HG03432 (cell line): ENCODE measurements at regions not wholly inside any gene's neighbourhood (a gene's known extent, or its start where the extent isn't known, plus 50 kb on each side); places are given as distances from the start of the nearest gene placed in this dataset.

Source experiments
- ATAC-seq: cut with Tn5 transposase; IDR thresholded peaks from one replicate; pipeline ENCODE4 v1.9.1; 2021; ENCODE audit warnings: mild to moderate bottlenecking, moderate library complexity; ENCODE audit not compliant: unreplicated experiment

DNA sequence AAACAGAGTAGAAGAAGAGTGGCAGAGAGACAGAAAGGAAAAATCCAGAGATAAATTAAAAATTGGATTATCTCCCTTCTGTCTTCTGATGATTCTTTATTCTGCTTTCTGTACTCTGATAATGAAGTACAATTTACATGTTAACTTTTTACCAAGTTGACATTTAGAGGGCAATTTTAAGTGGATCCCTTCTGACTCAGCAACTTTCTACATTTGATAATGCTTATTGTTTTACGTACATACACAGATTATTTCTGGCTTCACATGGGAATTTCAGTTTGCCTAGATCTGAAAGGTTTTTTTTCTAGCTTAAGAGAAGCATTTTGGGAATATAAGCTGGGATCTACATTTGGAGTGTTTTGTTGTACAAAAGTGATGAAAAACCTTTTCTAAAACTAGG is 491.3 kb downstream of the OTOL1 start:
- ATAC-seq: no peak

DNA sequence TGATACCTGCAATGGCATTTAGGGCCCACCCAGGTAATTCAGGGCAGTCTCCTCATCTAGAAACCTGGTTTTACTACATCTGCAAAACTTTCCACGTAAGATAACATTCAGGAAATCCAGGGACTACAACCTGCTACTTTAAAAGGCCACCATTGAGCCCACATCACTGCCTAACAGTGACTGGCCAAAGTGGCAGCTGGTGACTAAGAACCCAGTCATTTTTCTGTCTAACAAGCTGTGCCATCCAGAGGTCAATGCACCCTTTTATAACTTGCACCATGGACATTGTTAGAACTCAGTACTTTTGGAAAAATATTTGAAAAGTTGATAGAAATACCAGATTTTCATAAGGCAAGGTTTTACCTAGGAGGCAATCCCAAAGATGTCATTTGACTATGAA is 492.4 kb downstream of the OTOL1 start:
- no peak for ATAC-seq

DNA sequence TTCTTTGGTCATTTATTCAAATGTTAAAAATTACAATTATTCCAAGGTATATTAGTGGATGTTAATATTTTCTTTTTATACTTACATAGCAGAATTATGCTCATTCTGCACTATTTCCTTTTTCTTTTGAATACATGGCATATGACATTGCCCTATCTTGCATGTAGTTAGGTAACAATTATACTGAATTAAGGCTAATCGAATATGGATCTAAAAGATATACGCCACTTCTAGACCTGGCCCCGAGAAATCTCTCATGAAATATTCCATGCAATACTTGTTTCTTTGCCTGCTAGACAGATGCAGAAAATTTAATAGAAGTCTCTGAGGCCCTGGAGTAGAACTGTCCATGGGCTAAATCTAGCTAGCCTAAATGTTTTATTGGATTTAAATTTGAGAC is 493.4 kb downstream of the OTOL1 start:
- ATAC-seq: no peak

DNA sequence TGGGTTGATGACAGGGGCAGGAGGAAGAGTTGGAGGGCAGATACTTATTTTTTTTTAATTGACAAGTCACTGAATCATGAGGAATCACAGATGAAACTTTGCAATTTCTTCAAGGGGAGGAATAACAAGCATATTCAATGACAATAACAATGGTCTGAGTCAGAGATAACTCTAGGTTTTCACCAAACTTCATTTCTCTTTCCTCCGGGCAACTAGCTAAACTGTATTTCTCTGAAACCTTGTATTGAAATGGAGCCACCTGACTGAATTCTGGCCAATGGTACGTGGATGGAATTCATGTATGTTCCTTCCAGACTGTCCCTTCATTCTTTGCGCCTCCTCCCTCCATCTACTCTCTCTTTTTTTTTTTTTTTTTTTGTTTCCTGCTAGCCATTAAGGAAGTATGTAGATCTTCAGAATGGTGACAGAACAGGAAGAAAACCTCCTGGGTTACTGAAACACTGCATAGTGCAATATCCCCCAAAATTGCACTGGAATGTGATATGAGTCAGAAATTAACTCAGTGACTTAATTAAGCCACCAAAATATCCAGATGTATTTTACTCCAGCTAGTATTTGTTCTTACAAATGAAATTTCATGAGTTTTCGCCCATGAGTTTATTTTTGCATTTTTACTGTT is 495.4 kb downstream of the OTOL1 start:
- no peak for ATAC-seq

DNA sequence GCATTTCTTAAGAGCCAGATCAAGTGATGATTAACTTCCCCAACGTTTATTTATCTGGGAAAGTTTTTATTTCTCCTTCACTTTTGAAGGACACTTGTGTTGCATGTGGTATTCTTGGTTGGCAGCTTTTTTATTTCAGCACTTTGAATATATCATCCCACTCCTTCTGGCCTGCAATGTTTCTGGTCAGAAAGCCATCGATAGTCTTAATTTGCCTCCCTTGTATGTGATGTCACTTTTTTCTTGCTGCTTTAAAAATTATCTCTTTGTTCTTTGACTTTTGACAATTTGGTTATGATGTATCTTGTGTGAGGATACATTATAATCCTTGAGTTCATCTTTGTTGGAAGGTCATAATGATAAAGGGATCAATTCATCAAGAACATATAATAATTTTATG is 503.2 kb downstream of the OTOL1 start:
- ATAC-seq: no peak

DNA sequence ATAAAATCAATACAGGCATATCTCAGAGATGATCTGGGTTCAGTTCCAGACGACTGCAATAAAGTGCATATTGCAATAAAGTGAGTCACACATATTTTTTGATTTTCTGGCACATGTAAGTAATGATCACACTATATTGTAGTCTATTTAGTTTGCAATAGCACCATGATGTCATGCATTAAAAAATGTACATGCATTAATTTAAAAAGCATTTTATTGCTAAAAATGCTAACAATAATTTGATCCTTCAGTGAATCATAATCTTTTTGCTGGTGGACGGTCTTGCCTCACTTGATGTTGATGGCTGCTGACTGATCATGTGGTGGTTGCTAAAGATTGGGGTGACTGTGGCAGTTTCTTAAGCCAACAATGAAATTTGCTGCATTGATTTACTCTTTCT is 511.1 kb downstream of the OTOL1 start:
- ATAC-seq: no peak

DNA sequence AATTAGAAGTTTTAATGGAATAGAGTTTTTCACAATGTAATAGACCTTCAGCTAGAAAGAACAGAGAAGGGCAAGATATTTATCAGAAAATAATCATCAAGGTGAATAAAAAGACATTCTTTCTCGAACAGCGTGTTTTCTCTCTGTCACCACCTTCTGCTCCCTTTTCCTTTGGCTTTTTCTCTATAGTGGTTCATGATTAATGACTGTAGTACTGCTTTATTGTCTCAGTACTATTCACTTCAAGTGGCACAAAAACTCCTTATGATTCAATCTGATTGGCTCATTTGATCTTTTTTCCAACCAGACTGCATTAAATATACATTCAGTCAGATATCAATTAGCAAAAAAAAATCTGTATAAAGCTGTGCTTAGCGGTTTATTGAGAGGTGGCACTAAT is 516.0 kb downstream of the OTOL1 start:
- no peak for ATAC-seq

DNA sequence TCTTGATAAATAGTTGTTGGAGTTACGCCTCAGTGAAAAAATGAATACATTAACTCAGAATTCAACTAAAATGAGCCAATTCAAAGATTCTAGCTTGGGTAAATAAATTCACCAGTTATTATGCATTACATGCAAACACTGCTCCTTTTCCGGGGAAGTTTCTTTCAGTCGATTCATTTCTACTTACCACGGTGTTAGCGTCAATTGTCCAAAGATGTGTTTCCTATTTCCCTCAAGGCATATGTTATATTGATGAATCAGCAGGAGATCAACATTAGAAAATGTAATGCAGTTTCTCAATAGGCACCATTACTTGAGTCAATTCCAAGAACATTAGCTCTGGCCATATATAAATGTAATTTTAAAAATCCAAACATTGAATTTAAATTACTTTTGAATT is 517.7 kb downstream of the OTOL1 start:
- ATAC-seq: no peak

DNA sequence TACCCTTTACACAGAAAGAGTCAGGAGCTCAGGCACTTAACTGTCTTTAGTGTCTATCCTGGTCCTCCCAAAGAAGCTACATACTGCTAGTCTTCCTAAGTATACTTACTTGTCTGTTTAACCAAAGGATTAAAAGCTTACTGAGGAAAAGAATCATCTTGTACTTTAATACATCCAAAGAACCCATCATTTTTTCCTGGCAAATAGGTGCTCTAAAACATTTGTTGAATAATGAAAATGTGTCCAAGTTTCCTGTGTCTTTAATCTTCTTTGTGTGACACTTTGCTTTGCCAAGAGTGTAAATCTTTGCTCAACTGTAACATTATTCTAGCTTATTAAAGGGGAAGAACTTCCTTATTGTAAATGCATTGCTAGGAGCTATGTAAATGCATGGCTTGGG is 519.2 kb downstream of the OTOL1 start:
- no peak for ATAC-seq

DNA sequence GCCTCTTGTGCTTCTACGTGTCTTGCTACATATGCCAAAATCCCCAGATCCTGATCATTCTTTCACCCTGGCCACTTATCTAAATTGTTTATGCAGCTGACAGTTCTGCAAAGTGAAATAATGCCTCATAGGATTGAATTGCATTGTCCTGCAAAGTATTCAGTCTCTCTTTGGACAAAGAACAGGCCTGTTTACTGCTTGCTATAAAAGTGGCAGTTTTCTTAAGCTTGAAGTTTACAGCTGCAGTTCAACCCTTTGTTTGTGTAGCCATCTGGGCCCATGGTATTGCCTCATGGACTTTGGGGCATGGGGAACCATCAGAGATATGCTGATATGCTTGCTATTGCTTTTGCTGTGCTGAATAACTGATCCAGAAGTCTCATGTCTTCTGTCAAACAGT is 523.2 kb downstream of the OTOL1 start:
- ATAC-seq: no peak

DNA sequence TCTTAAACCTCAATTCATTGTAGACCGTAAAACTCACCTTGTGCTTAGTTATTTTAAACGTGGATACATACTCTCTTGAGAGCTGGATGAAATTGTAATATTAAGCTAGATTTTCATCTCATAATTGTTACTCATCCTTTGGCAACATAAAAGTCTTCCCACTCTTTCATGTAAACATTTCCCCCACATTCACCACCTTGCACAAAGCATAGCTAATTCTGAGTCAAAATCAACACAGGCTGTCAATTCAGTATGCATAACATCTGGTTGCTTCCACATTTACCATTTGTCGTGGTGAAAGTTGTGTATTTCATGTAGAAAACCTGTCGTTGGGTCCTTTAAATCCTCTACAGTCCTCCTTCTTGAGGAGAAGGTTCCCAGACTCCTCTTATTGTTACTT is 524.6 kb downstream of the OTOL1 start:
- no peak for ATAC-seq

DNA sequence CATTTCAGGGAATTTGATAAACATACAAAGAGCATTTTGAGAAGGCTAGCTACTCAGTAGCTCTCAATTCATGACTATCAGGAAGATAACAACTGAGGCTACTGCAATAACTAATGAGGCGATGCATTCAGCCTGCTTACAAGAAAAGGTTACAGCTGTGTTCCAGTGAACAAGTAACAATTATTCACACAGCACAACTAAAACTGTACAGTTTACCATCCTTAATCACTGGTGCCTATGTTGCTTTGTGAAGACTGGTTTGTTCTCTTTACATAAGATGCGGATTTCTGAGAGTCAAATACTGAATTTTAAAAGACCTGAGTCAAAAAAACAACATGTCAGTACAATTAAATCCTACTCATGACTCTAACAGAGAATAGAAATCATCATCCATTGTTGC is 526.3 kb downstream of the OTOL1 start:
- ATAC-seq: no peak

DNA sequence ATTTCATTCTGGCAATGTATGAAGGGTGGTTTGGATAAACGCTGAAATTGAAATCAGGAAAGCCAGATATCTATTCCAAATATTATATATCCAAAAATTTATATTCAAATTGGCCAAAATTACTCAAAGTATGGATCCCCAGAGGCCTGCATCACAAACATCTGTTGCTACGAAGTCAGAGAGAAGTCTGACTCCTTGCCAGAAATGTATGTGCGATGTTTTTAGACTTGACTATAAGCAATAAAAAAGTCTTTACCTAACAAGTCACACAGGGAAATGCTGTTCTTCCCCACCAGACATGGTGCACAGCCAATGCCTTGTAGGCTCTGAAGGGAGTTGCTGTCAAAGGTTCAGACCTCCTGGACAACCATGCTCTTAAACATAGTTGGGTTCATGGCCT is 533.1 kb downstream of the OTOL1 start:
- no peak for ATAC-seq

DNA sequence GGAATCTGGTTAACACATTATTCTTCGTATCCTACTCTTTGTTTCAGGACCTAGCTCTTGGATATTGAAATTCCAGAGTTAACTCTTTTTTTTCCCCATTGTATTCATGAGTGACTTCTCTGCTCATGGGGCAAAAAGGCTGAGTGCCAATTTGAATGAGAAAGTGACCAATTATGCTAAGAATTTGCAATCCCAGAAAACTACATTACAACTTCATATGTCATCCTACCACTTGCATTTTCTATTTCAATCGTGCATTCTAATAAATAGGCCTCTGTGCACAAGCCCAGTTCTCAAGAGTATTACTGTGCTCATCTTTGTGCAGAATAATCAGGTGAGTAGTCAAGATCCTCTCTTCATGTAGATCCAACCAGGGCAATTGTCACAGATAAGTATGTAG is 537.8 kb downstream of the OTOL1 start:
- ATAC-seq: no peak

DNA sequence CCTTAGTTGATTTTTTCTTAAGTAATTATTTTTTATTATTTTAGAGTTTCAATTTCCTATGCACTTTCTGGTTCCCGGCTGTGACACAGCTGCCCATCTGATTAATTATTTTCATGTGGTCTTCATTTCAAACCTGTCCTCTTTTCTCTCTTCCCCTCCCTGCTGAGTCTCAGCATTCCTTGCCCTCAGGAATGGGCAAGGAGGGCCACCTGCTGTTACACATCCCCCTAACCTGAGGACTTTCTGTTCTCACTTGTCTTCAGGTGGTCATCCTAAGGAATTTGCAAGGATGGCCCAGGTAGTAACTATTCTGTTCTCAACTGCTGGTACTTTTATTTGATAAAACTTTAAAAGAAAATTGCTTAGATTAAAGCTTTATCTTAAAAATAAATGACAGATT is 545.0 kb downstream of the OTOL1 start:
- ATAC-seq: no peak

DNA sequence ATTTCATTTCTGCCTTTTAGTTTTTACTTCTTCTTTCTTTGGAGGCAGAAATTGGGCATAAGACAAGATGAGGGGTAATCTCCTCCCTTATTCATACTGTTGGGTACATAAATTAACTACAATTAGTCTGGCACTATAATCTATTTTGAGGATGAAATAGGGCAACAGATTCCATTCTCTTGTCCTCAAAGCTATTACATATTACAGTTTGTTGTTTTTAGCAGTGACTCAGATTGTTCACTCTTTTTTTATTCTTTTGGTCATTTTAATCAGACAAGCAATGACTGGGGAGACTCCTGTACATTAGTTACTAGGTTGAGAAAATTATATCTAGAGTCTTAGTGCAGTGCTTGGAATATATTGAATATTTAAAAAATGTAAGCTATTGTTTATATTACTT is 556.0 kb downstream of the OTOL1 start:
- ATAC-seq: no peak

DNA sequence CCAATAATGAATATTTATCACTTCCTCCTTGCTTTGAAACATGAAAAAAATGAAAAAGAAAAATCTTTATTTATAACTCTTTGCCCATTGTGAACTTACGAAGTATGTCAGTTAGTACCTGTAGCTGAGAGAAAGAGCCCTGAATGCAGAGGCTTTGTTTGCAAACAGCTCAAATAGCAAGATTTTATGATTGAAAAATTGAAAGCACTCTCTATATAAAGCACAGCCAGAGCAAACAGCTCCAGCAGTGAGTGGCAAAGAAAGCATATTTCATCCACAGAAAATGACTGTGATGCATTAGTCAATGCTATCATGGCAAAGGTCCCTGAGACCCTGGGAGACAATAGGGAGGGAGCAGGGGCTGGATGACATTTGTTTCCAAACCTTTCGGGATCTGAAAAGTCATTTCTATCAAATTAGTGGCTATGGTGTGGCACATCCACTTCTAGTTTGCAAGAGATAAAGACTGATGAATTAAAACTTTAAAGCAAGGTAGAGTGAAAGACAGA is 576.1 kb downstream of the OTOL1 start:
- no peak for ATAC-seq

DNA sequence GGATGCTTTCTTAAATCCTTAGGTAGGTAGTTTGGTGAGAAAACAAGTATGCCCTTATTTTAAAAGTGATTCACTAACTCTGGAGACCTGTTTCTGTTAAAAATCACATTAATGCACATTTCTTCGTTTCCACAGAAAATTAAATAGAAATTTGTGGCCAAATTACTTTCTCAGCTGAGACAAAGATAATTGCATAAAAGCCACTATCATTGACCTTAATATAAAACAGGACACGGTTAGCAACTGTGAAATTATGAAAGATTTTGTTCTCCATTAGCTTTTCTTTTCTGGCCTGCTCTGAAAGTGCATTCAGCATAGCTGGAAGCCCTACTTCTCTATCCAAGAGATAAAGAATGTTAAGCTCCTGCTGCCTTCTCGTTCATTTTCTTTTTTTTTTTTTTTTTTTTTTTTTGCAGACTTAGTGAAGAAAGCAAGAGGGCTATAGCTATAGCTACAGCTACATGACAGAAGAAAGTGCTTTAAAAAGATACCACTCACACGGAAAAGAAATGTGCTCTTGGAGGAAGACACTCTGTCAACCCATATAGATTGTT is 576.9 kb downstream of the OTOL1 start:
- ATAC-seq: no peak

DNA sequence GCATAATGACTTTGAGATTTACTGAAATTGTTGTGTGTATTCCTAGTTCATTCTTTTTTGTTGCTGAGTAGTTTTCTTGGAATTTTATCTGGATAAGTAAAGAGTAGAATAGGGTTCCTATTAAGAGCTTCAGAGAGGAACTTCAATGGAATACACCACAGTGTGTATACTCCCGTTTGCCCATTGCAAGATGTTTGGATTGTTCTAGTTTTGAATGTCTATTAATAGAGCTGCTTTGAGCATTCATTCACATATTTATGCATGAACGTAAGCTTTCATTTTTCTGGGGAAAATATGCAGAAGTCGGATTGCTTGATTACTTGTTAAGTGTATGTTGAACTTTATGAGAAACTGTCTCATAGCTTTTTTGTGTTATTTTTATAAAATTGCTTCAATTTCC is 580.5 kb downstream of the OTOL1 start:
- no peak for ATAC-seq

DNA sequence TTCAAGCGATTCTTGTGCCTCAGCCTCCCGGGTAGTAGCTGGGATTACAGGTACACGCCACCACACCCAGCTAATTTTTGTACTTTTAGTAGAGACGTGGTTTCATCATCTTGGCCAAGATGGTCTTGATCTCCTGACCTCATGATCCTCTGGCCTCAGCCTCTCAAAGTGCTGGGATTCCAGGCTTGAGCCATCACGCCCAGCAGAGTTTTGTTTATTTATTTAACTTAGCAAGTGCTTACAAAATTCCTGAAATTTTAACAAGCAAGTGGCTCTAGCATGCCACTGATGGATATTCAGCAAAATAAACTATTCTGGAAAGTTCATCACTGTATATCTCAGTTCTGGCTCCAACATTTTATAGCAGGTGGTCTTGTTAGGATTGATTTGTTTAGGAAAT is 585.9 kb downstream of the OTOL1 start:
- no peak for ATAC-seq

DNA sequence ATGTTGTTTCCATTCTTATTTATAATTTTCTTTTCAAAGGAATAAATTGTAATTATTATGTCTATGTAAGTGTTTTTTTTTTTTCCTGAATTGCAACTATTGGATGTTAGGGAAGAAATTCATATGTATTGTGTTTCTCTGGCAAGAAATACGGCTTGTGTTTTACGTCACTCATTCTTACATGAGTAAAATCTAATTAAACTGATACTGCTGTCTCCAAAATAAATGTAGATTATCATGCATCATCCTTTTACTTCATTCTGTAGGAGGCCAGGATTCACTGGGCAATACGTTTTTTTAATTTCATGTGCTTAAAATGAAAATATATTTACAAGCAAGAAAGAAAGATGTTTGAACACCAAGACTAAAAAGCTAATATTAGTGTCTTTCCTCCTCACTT is 590.8 kb downstream of the OTOL1 start:
- no peak for ATAC-seq

DNA sequence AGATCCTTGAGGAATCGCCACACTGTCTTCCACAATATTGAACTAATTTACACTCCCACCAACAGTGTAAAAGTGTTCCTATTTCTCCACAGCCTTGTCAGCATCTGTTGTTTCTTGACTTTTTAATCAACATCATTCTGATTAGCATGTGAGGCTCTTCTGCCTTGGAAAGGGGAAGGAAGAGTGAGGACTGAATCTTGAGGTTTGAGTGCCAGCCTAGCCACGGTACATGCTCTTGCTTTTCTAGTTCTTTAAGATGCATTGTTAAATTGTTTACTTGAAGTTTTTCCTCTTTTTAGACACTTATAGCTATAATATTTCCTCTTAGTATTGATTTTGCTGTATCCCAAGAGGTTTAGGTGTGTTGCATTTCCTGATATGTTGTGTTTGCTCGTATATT is 596.1 kb downstream of the OTOL1 start:
- no peak for ATAC-seq

DNA sequence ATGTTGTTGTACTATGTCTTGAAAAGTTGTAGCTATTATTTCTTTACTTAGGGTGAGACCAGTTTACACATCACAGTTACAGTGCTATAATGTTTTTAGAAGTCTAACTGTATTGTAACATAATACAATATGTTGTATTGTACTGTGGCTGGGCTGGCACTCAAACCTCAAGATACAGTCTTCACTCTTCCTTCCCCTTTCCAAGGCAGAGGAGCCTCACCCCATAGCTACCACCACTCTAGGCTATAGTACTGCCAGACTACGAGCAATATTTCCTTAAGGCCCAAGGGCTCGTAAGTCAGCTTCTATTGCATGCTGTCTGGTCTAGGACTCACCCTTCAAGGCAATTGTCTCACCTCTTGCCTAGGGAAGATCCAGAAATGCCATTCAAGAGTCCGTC is 597.7 kb downstream of the OTOL1 start:
- ATAC-seq: no peak
